HFFc6 (cell line): ENCODE measurements at regions not wholly inside any gene's neighbourhood (a gene's known extent, or its start where the extent isn't known, plus 50 kb on each side); places are given as distances from the start of the nearest gene placed in this dataset.
A peak's percentile ranks its signal among the peaks of the same experiment; 100 is the strongest.

Source experiments
- DNase-seq: peaks from one replicate; pipeline ENCODE4 v3.0.0-alpha.2; 2018
- H3K27ac Mint-ChIP-seq: 2 replicates; pipeline ENCODE4 v1.8.0; 2020; ENCODE audit warnings: mild to moderate bottlenecking, mixed read lengths
- H3K27me3 Mint-ChIP-seq: 2 replicates; pipeline ENCODE4 v1.8.0; 2021; ENCODE audit warnings: mild to moderate bottlenecking, moderate library complexity, mixed read lengths; ENCODE audit not compliant: insufficient read depth
- H3K36me3 Mint-ChIP-seq: 2 replicates; pipeline ENCODE4 v1.8.0; 2021; ENCODE audit warnings: low read depth, mixed read lengths
- H3K4me1 Mint-ChIP-seq: 2 replicates; pipeline ENCODE4 v1.8.0; 2020; ENCODE audit warnings: low read depth, mixed read lengths
- H3K4me3 Mint-ChIP-seq: 2 replicates; pipeline ENCODE4 v1.8.0; 2020; ENCODE audit warnings: mild to moderate bottlenecking, moderate library complexity, mixed read lengths
- H3K9me3 Mint-ChIP-seq: 2 replicates; pipeline ENCODE4 v1.8.0; 2020; ENCODE audit warnings: mild to moderate bottlenecking, mixed read lengths
- CTCF ChIP-seq: fragments of 200-600 bp; sonication (generic); IDR thresholded peaks from 2 replicates; pipeline ENCODE4 v1.5.0; 2021; ENCODE audit warnings: antibody characterized with exemption, mild to moderate bottlenecking

- DNase-seq: no peak
- TF ChIP-seq CTCF: peak; percentile 54
- H3K36me3 Mint-ChIP-seq: no peaks in the 10 kb centered on the region
- no peak overlapping the region for H3K4me3 Mint-ChIP-seq
- no peaks in the 10 kb centered on the region for H3K9me3 Mint-ChIP-seq
- no peaks in the 10 kb centered on the region for H3K4me1 Mint-ChIP-seq
- no peak overlapping the region for H3K27ac Mint-ChIP-seq
- H3K27me3 Mint-ChIP-seq: peaks cover 32% of the 10 kb centered on the region
Observed at GRCh38 chr10:33073641-33074415, 115.8 kb upstream of the ITGB1 start.

- Mint-ChIP-seq H3K27ac (no peak overlapping the region), H3K27me3 (peaks cover 37% of the 10 kb centered on the region), H3K9me3 (no peaks in the 10 kb centered on the region), H3K4me1 (peaks cover 11% of the 10 kb centered on the region), H3K36me3 (no peaks in the 10 kb centered on the region), H3K4me3 (no peak overlapping the region)
- DNase-seq: no peak
- TF ChIP-seq CTCF: no peak
Observed at GRCh38 chr10:33071857-33072256, 113.8 kb upstream of the ITGB1 start.

DNA sequence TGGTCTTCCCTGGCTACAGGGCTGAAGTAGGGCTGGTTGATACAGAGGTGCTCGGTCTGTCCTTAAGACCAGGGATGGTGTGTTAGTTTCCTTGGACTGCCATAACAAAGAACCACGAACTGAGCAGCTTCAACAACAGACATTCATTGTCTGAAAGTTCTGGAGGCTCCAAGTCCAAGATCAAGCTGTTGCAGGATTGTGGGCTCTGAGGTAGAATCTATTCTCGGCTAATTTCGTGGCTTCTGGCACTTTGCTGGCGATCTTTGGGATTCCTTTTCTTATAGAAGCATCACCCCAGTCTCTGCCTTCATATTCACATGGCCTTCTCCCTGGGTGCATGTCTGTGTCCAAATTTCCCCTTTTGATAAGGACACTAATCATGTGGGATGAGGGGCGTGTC lies 112.1 kb upstream of the ITGB1 start:
- Mint-ChIP-seq H3K4me3 (no peak overlapping the region), H3K9me3 (no peaks in the 10 kb centered on the region), H3K27me3 (peaks cover 37% of the 10 kb centered on the region), H3K36me3 (no peaks in the 10 kb centered on the region), H3K4me1 (peaks cover 16% of the 10 kb centered on the region), H3K27ac (no peak overlapping the region)
- no peak for DNase-seq
- TF ChIP-seq CTCF: no peak

- Mint-ChIP-seq H3K27me3 (peaks cover 45% of the 10 kb centered on the region), H3K36me3 (no peaks in the 10 kb centered on the region), H3K27ac (no peak overlapping the region), H3K9me3 (no peaks in the 10 kb centered on the region), H3K4me1 (peaks cover 16% of the 10 kb centered on the region), H3K4me3 (no peak overlapping the region)
- no peak for TF ChIP-seq CTCF
- no peak for DNase-seq
Observed at GRCh38 chr10:33067917-33068316, 109.9 kb upstream of the ITGB1 start.

DNA sequence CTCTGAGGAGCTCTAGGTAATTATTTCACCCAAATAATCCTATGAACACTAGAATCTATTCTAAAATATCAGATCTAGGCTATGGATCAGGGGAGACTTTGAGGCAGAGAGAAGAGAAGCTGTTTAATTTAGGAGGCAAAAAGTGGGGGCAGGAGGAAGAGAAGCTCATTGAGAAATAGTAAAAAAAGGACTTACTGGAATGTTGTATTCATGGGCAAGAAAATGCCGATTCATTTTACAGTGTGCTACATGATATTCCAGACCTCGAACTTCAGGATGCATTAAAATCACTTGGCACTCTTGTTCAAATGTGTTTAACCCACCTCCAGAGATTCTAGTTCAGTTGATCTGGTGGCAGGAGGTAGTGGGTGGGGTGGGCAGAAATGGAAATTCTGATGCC lies 109.5 kb upstream of the ITGB1 start:
- Mint-ChIP-seq H3K36me3 (no peaks in the 10 kb centered on the region), H3K9me3 (no peaks in the 10 kb centered on the region), H3K27me3 (peaks cover 45% of the 10 kb centered on the region), H3K4me1 (peaks cover 16% of the 10 kb centered on the region), H3K4me3 (no peak overlapping the region), H3K27ac (no peak overlapping the region; the same call in 1 of the 2 replicates)
- no peak for DNase-seq
- no peak for TF ChIP-seq CTCF
